ENCODE measurements at regions not wholly inside any gene's neighbourhood (a gene's known extent, or its start where the extent isn't known, plus 50 kb on each side); places are given as distances from the start of the nearest gene placed in this dataset.

GRCh38 chr18:28837100-28837499 lies 660.2 kb upstream of the CDH2 start:
- TF ChIP-seq, protein P1, sequence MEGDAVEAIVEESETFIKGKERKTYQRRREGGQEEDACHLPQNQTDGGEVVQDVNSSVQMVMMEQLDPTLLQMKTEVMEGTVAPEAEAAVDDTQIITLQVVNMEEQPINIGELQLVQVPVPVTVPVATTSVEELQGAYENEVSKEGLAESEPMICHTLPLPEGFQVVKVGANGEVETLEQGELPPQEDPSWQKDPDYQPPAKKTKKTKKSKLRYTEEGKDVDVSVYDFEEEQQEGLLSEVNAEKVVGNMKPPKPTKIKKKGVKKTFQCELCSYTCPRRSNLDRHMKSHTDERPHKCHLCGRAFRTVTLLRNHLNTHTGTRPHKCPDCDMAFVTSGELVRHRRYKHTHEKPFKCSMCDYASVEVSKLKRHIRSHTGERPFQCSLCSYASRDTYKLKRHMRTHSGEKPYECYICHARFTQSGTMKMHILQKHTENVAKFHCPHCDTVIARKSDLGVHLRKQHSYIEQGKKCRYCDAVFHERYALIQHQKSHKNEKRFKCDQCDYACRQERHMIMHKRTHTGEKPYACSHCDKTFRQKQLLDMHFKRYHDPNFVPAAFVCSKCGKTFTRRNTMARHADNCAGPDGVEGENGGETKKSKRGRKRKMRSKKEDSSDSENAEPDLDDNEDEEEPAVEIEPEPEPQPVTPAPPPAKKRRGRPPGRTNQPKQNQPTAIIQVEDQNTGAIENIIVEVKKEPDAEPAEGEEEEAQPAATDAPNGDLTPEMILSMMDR (optimal IDR thresholded peaks at IDR 0.05 in 1 of 3, IDR thresholded peaks at IDR 0.05 in 1 of 3, conservative IDR thresholded peaks at IDR 0.05 in 1 of 3; ENCODE audit: extremely low read depth in 1 of 3, insufficient read depth in 2 of 3, low read length in 3 of 3): no peak
- TF ChIP-seq EZH2 (IDR thresholded peaks at IDR 0.05; ENCODE audit: low read length): no peak

All from keratinocyte (primary cell).